T-helper 17 cell (primary cell): ENCODE measurements at regions not wholly inside any gene's neighbourhood (a gene's known extent, or its start where the extent isn't known, plus 50 kb on each side); places are given as distances from the start of the nearest gene placed in this dataset.

Experiments used
- ATAC-seq: fragments of 150-1000 bp; cut with Tn5 transposase; 2 replicates; pipeline ENCODE4 v1.10.0; 2021; ENCODE audit warnings: mild to moderate bottlenecking, moderate library complexity
- DNase-seq, 3 donors: peaks; one replicate each; pipeline versions ENCODE4 v3.0.0 to v3.0.0-alpha.2; 2020 to 2021
- H3K9me3 ChIP-seq: one replicate; pipeline ENCODE4 v1.7.0; 2013; ENCODE audit warnings: low read length, mild to moderate bottlenecking; ENCODE audit not compliant: control insufficient read depth, poor library complexity, severe bottlenecking
- H3K27ac Mint-ChIP-seq: one replicate; pipeline ENCODE4 v1.8.0; 2022; ENCODE audit warnings: mild to moderate bottlenecking, moderate library complexity, mixed read lengths
- H3K27me3 Mint-ChIP-seq: one replicate; pipeline ENCODE4 v1.8.0; 2022; ENCODE audit warnings: mixed read lengths
- H3K36me3 Mint-ChIP-seq: one replicate; pipeline ENCODE4 v1.8.0; 2022; ENCODE audit warnings: low read depth, mixed read lengths
- H3K4me1 Mint-ChIP-seq: one replicate; pipeline ENCODE4 v1.8.0; 2022; ENCODE audit warnings: mild to moderate bottlenecking, mixed read lengths
- H3K4me3 Mint-ChIP-seq: one replicate; pipeline ENCODE4 v1.8.0; 2022; ENCODE audit warnings: mild to moderate bottlenecking, moderate library complexity, mixed read lengths

- peaks cover 5% of the 10 kb centered on the region for H3K36me3 Mint-ChIP-seq
- no peaks in the 10 kb centered on the region for H3K9me3 ChIP-seq
- H3K27ac Mint-ChIP-seq, result no peak overlapping the region
- peaks cover 2% of the 10 kb centered on the region for H3K4me1 Mint-ChIP-seq
- peaks cover 42% of the 10 kb centered on the region for H3K27me3 Mint-ChIP-seq
- no peak overlapping the region for H3K4me3 Mint-ChIP-seq
- DNase-seq (no peak), ATAC-seq (no peak)
Observed at GRCh38 chr12:75589801-75590200, 78.4 kb upstream of the KRR1 start.

- no peak for ATAC-seq
- peaks cover 5% of the 10 kb centered on the region for H3K36me3 Mint-ChIP-seq
- no peak overlapping the region for H3K27ac Mint-ChIP-seq
- no peaks in the 10 kb centered on the region for H3K4me1 Mint-ChIP-seq
- no peak for DNase-seq
- H3K4me3 Mint-ChIP-seq, result no peak overlapping the region
- H3K27me3 Mint-ChIP-seq, result peaks cover 40% of the 10 kb centered on the region
- H3K9me3 ChIP-seq, result no peaks in the 10 kb centered on the region
Observed at GRCh38 chr12:75587340-75588106, 76.1 kb upstream of the KRR1 start.

- H3K9me3 ChIP-seq, result no peaks in the 10 kb centered on the region
- no peak for DNase-seq
- H3K27ac Mint-ChIP-seq, result no peak overlapping the region
- ATAC-seq, result no peak
- H3K4me1 Mint-ChIP-seq, result no peaks in the 10 kb centered on the region
- H3K27me3 Mint-ChIP-seq, result peaks cover 41% of the 10 kb centered on the region
- H3K4me3 Mint-ChIP-seq, result no peak overlapping the region
- peaks cover 5% of the 10 kb centered on the region for H3K36me3 Mint-ChIP-seq
Observed at GRCh38 chr12:75585330-75585729, 73.9 kb upstream of the KRR1 start.

- DNase-seq (no peak), ATAC-seq (no peak)
- peaks cover 38% of the 10 kb centered on the region for H3K27me3 Mint-ChIP-seq
- peaks cover 2% of the 10 kb centered on the region for H3K4me1 Mint-ChIP-seq
- no peak overlapping the region for H3K27ac Mint-ChIP-seq
- no peaks in the 10 kb centered on the region for H3K9me3 ChIP-seq
- H3K4me3 Mint-ChIP-seq, result no peak overlapping the region
- no peaks in the 10 kb centered on the region for H3K36me3 Mint-ChIP-seq
Observed at GRCh38 chr12:75583355-75583754, 71.9 kb upstream of the KRR1 start.

- H3K36me3 Mint-ChIP-seq, result no peaks in the 10 kb centered on the region
- H3K9me3 ChIP-seq, result no peaks in the 10 kb centered on the region
- H3K4me3 Mint-ChIP-seq, result no peak overlapping the region
- no peak for DNase-seq
- H3K27ac Mint-ChIP-seq, result no peak overlapping the region
- peaks cover 2% of the 10 kb centered on the region for H3K4me1 Mint-ChIP-seq
- no peak for ATAC-seq
- H3K27me3 Mint-ChIP-seq, result peaks cover 26% of the 10 kb centered on the region
Observed at GRCh38 chr12:75581515-75581914, 70.1 kb upstream of the KRR1 start.

- H3K4me1 Mint-ChIP-seq, result peaks cover 2% of the 10 kb centered on the region
- H3K27ac Mint-ChIP-seq, result no peak overlapping the region
- ATAC-seq, result no peak
- peaks cover 14% of the 10 kb centered on the region for H3K27me3 Mint-ChIP-seq
- no peaks in the 10 kb centered on the region for H3K36me3 Mint-ChIP-seq
- H3K4me3 Mint-ChIP-seq, result no peak overlapping the region
- no peak for DNase-seq
- no peaks in the 10 kb centered on the region for H3K9me3 ChIP-seq
Observed at GRCh38 chr12:75579552-75579951, 68.1 kb upstream of the KRR1 start.

GRCh38 chr12:75578546-75578945 is 67.1 kb upstream of the KRR1 start:
- Mint-ChIP-seq H3K27ac (no peak overlapping the region), H3K4me3 (no peak overlapping the region), H3K4me1 (peaks cover 2% of the 10 kb centered on the region), H3K27me3 (peaks cover 12% of the 10 kb centered on the region), H3K36me3 (no peaks in the 10 kb centered on the region)
- no peak for ATAC-seq
- no peak for DNase-seq
- H3K9me3 ChIP-seq, result no peaks in the 10 kb centered on the region

GRCh38 chr12:75577812-75578211 is 66.4 kb upstream of the KRR1 start:
- no peaks in the 10 kb centered on the region for H3K9me3 ChIP-seq
- no peak for DNase-seq
- Mint-ChIP-seq H3K36me3 (no peaks in the 10 kb centered on the region), H3K4me1 (peaks cover 2% of the 10 kb centered on the region), H3K27ac (no peak overlapping the region), H3K4me3 (no peak overlapping the region), H3K27me3 (peaks cover 12% of the 10 kb centered on the region)
- ATAC-seq, result no peak

GRCh38 chr12:75571656-75572205 is 60.3 kb upstream of the KRR1 start:
- H3K4me1 Mint-ChIP-seq, result no peaks in the 10 kb centered on the region
- no peak for DNase-seq
- H3K9me3 ChIP-seq, result no peaks in the 10 kb centered on the region
- no peaks in the 10 kb centered on the region for H3K36me3 Mint-ChIP-seq
- H3K27ac Mint-ChIP-seq, result no peak overlapping the region
- H3K27me3 Mint-ChIP-seq, result no peaks in the 10 kb centered on the region
- H3K4me3 Mint-ChIP-seq, result no peak overlapping the region
- ATAC-seq, result no peak

- no peaks in the 10 kb centered on the region for H3K4me1 Mint-ChIP-seq
- ATAC-seq (no peak), DNase-seq (no peak)
- H3K27ac Mint-ChIP-seq, result no peak overlapping the region
- H3K4me3 Mint-ChIP-seq, result no peak overlapping the region
- H3K36me3 Mint-ChIP-seq, result no peaks in the 10 kb centered on the region
- no peaks in the 10 kb centered on the region for H3K27me3 Mint-ChIP-seq
- H3K9me3 ChIP-seq, result no peaks in the 10 kb centered on the region
Observed at GRCh38 chr12:75571204-75571603, 59.8 kb upstream of the KRR1 start.

- no peak overlapping the region for H3K4me3 Mint-ChIP-seq
- no peak for ATAC-seq
- no peak overlapping the region for H3K27ac Mint-ChIP-seq
- H3K36me3 Mint-ChIP-seq, result no peaks in the 10 kb centered on the region
- H3K9me3 ChIP-seq, result no peaks in the 10 kb centered on the region
- DNase-seq, result no peak
- no peaks in the 10 kb centered on the region for H3K4me1 Mint-ChIP-seq
- peaks cover 12% of the 10 kb centered on the region for H3K27me3 Mint-ChIP-seq
Observed at GRCh38 chr12:75568801-75569200, 57.4 kb upstream of the KRR1 start.

GRCh38 chr12:75568393-75568792 is 57.0 kb upstream of the KRR1 start:
- peaks cover 12% of the 10 kb centered on the region for H3K27me3 Mint-ChIP-seq
- no peak for DNase-seq
- no peak for ATAC-seq
- no peaks in the 10 kb centered on the region for H3K9me3 ChIP-seq
- no peaks in the 10 kb centered on the region for H3K4me1 Mint-ChIP-seq
- H3K36me3 Mint-ChIP-seq, result no peaks in the 10 kb centered on the region
- H3K27ac Mint-ChIP-seq, result no peak overlapping the region
- no peak overlapping the region for H3K4me3 Mint-ChIP-seq

GRCh38 chr12:75565795-75566194 is 54.4 kb upstream of the KRR1 start:
- Mint-ChIP-seq H3K36me3 (no peaks in the 10 kb centered on the region), H3K4me3 (no peak overlapping the region), H3K27ac (no peak overlapping the region), H3K27me3 (peaks cover 23% of the 10 kb centered on the region), H3K4me1 (no peaks in the 10 kb centered on the region)
- DNase-seq (no peak), ATAC-seq (no peak)
- H3K9me3 ChIP-seq, result no peaks in the 10 kb centered on the region

GRCh38 chr12:75564852-75565251 is 53.4 kb upstream of the KRR1 start:
- H3K36me3 Mint-ChIP-seq, result no peaks in the 10 kb centered on the region
- no peak for ATAC-seq
- no peak overlapping the region for H3K27ac Mint-ChIP-seq
- H3K27me3 Mint-ChIP-seq, result peaks cover 25% of the 10 kb centered on the region
- no peak overlapping the region for H3K4me3 Mint-ChIP-seq
- no peaks in the 10 kb centered on the region for H3K4me1 Mint-ChIP-seq
- DNase-seq, result no peak
- no peaks in the 10 kb centered on the region for H3K9me3 ChIP-seq
